OCI-LY7 (cell line): ENCODE measurements at regions not wholly inside any gene's neighbourhood (a gene's known extent, or its start where the extent isn't known, plus 50 kb on each side); places are given as distances from the start of the nearest gene placed in this dataset.
"Not testable (repeated sequence)": the region's sequence is repeated elsewhere in the genome, so short reads cannot be mapped to it uniquely, and the experiment has no call there.

ENCODE experiments used
- CTCF ChIP-seq: fragments of 200-600 bp; sonication (generic); conservative IDR thresholded peaks from 2 replicates; pipeline ENCODE4 v1.5.1; 2014; ENCODE audit warnings: mild to moderate bottlenecking, antibody characterized with exemption, low read length, moderate library complexity, mixed read lengths
- EZH2phosphoT487 ChIP-seq: fragments of 200-600 bp; sonication (generic); IDR thresholded peaks from 2 replicates; pipeline ENCODE4 v1.6.1; 2018; ENCODE audit warnings: low read depth, borderline replicate concordance, mild to moderate bottlenecking, mixed run types, antibody characterized with exemption, low read length, moderate library complexity, mixed read lengths

DNA sequence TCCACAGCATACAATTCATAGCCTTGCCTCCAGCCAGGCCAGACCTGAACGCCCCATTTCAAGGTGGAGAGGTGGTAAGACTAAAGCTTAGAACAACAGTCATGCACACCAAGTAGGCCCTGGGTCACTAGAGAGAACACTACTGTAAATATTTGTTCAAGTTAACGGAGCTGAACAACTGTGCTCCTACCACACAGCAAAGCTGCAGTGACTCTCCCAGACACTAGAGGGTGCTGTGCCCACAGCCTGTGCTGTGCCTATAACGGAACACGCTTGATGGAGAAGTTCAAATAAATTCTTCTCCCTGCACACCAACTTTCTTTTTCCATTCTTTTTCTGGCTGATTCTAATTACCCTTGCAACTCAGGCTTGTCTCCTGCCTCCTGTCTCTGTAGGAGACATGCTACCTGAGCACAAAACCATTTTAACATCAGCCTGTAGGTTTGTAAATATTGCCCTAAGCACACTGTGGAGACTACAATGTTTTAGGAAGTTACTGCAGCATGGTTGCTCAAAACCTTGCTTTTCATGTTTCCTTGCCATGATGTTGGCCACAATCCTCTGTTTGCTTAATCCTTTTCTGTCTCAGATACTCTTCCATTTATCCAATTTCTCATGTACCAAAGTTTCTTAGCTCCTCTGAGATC lies 103.1 kb upstream of the TERB2 start:
- TF ChIP-seq CTCF = peak; percentile 87
- TF ChIP-seq EZH2phosphoT487 = not testable (repeated sequence)
